Lower lobe of right lung (tissue), 2 donors: ENCODE measurements at regions not wholly inside any gene's neighbourhood (a gene's known extent, or its start where the extent isn't known, plus 50 kb on each side); places are given as distances from the start of the nearest gene placed in this dataset.
"Not testable (repeated sequence)": the region's sequence is repeated elsewhere in the genome, so short reads cannot be mapped to it uniquely, and the experiment has no call there.

ENCODE experiments used
- ATAC-seq, 2 donors: fragments of 200-7000 bp; cut with Tn5 transposase; one replicate each; pipeline ENCODE4 v1.9.1; 2020 to 2022; ENCODE audit warnings: mild to moderate bottlenecking in 2 of 2, moderate library complexity in 2 of 2
- DNase-seq: peaks from one replicate; pipeline ENCODE4 v3.0.0-alpha.2; 2020
- H3K27ac ChIP-seq: fragments of 200-600 bp; one replicate; pipeline ENCODE4 v1.8.0; 2022
- H3K27me3 ChIP-seq: fragments of 200-600 bp; one replicate; pipeline ENCODE4 v1.8.0; 2022; ENCODE audit warnings: low read depth
- H3K36me3 ChIP-seq: fragments of 200-600 bp; one replicate; pipeline ENCODE4 v1.8.0; 2022; ENCODE audit warnings: mild to moderate bottlenecking
- H3K4me1 ChIP-seq: fragments of 200-600 bp; one replicate; pipeline ENCODE4 v1.8.0; 2022
- H3K4me3 ChIP-seq: fragments of 200-600 bp; one replicate; pipeline ENCODE4 v1.8.0; 2022; ENCODE audit warnings: mild to moderate bottlenecking
- H3K9me3 ChIP-seq: fragments of 200-600 bp; one replicate; pipeline ENCODE4 v1.8.0; 2022
- CTCF ChIP-seq: fragments of 200-600 bp; IDR thresholded peaks from one replicate; pipeline ENCODE4 v1.8.0; 2022; ENCODE audit warnings: antibody characterized with exemption, mild to moderate bottlenecking
- intact Hi-C: fragments of 100-400 bp; cut with DNase I; formaldehyde crosslinking; loops from one replicate; pipeline ENCODE4 v1.11.0; 2022
- donor health status: DM: no; HTN: yes; CAD: no; lungs with severe emphysema.

- Histone ChIP-seq H3K36me3 (no peaks in the 10 kb centered on the region), H3K27me3 (no peaks in the 10 kb centered on the region), H3K4me3 (no peak overlapping the region), H3K9me3 (peaks cover 14% of the 10 kb centered on the region), H3K4me1 (no peaks in the 10 kb centered on the region), H3K27ac (no peak overlapping the region)
- DNase-seq (no peak), ATAC-seq (no peak)
- TF ChIP-seq CTCF = no peak
- intact Hi-C loops = no loop called here
These were observed 141.0 kb downstream of the ARL4C start for GRCh38 chr2:234355808-234356365.

- intact Hi-C loops = no loop called here
- H3K4me1 ChIP-seq = no peaks in the 10 kb centered on the region
- H3K36me3 ChIP-seq = no peaks in the 10 kb centered on the region
- H3K27me3 ChIP-seq = no peaks in the 10 kb centered on the region
- no peak for TF ChIP-seq CTCF
- DNase-seq (no peak), ATAC-seq (no peak)
- H3K4me3 ChIP-seq = no peak overlapping the region
- peaks cover 14% of the 10 kb centered on the region for H3K9me3 ChIP-seq
- no peak overlapping the region for H3K27ac ChIP-seq
These were observed 141.7 kb downstream of the ARL4C start for GRCh38 chr2:234355021-234355720.

- H3K27me3 ChIP-seq = no peaks in the 10 kb centered on the region
- intact Hi-C loops = no loop called here
- H3K27ac ChIP-seq = no peak overlapping the region
- no peaks in the 10 kb centered on the region for H3K4me1 ChIP-seq
- TF ChIP-seq CTCF = no peak
- H3K9me3 ChIP-seq = peaks cover 9% of the 10 kb centered on the region
- ATAC-seq (no peak), DNase-seq (no peak)
- H3K36me3 ChIP-seq = no peaks in the 10 kb centered on the region
- H3K4me3 ChIP-seq = no peak overlapping the region
These were observed 144.6 kb downstream of the ARL4C start for GRCh38 chr2:234352270-234352669.

- intact Hi-C loops, H3K27me3 ChIP-seq, H3K27ac ChIP-seq, H3K36me3 ChIP-seq, H3K4me1 ChIP-seq, ATAC-seq, H3K9me3 ChIP-seq, DNase-seq, H3K4me3 ChIP-seq: not testable (repeated sequence)
These were observed 145.0 kb downstream of the ARL4C start for GRCh38 chr2:234351866-234352265.

GRCh38 chr2:234348081-234348480 lies 148.8 kb downstream of the ARL4C start:
- Histone ChIP-seq H3K36me3 (no peaks in the 10 kb centered on the region), H3K27ac (no peak overlapping the region), H3K4me3 (no peak overlapping the region), H3K27me3 (no peaks in the 10 kb centered on the region), H3K4me1 (no peaks in the 10 kb centered on the region), H3K9me3 (peaks cover 4% of the 10 kb centered on the region)
- no peak for TF ChIP-seq CTCF
- DNase-seq (no peak), ATAC-seq (no peak)
- intact Hi-C loops = no loop called here

GRCh38 chr2:234345921-234346320 lies 151.0 kb downstream of the ARL4C start:
- Histone ChIP-seq H3K36me3 (no peaks in the 10 kb centered on the region), H3K4me3 (no peak overlapping the region), H3K27ac (no peak overlapping the region), H3K27me3 (no peaks in the 10 kb centered on the region), H3K9me3 (no peaks in the 10 kb centered on the region), H3K4me1 (no peaks in the 10 kb centered on the region)
- no peak for ATAC-seq
- intact Hi-C loops = no loop called here
- no peak for TF ChIP-seq CTCF
- DNase-seq = no peak
